Activated CD4-positive, alpha-beta T cell treated with anti-CD3 and anti-CD28 coated beads for 36 hours (primary cell): ENCODE measurements at regions not wholly inside any gene's neighbourhood (a gene's known extent, or its start where the extent isn't known, plus 50 kb on each side); places are given as distances from the start of the nearest gene placed in this dataset.
"Not testable (repeated sequence)": the region's sequence is repeated elsewhere in the genome, so short reads cannot be mapped to it uniquely, and the experiment has no call there.

ENCODE experiments used
- ATAC-seq: fragments of 200-7000 bp; cut with Tn5 transposase; one replicate; pipeline ENCODE4 v1.10.0; 2021; ENCODE audit warnings: mild to moderate bottlenecking, moderate library complexity
- CTCF ChIA-PET: fragments of 350-600 bp; sonication (Branson Sonifier 250); formaldehyde crosslinking; loops from one replicate; lab custom pipeline; 2021; ENCODE audit warnings: antibody characterized with exemption; lab: Charles Lee
- POLR2A ChIA-PET: fragments of 350-600 bp; sonication (Branson Sonifier 250); formaldehyde crosslinking; loops from one replicate; lab custom pipeline; 2021; ENCODE audit warnings: antibody characterized with exemption, inconsistent platforms; lab: Charles Lee
- DNase-seq: peaks from one replicate; pipeline ENCODE4 v3.0.0-alpha.2; 2020
- H3K27ac Mint-ChIP-seq: one replicate; pipeline ENCODE4 v1.8.0; 2021; ENCODE audit warnings: mixed read lengths
- H3K27me3 Mint-ChIP-seq: one replicate; pipeline ENCODE4 v1.8.0; 2021; ENCODE audit warnings: mixed read lengths
- H3K36me3 Mint-ChIP-seq: one replicate; pipeline ENCODE4 v1.8.0; 2021; ENCODE audit warnings: low read depth, mixed read lengths
- H3K4me1 Mint-ChIP-seq: one replicate; pipeline ENCODE4 v1.8.0; 2021; ENCODE audit warnings: mixed read lengths
- H3K4me3 Mint-ChIP-seq: one replicate; pipeline ENCODE4 v1.8.0; 2021; ENCODE audit warnings: mild to moderate bottlenecking, moderate library complexity, mixed read lengths
- H3K9me3 Mint-ChIP-seq: one replicate; pipeline ENCODE4 v1.8.0; 2021; ENCODE audit warnings: low read depth, mixed read lengths
- intact Hi-C, 2 experiments: fragments of 100-400 bp; cut with DNase I in 1 of 2; cut with micrococcal nuclease in 1 of 2; formaldehyde crosslinking; loops; one replicate each; pipeline versions ENCODE4 v1.14.2 to v1.15.1; 2022 to 2024; cut with DNase I, micrococcal nuclease

GRCh38 chr22:48499456-48500425 is 1327.9 kb downstream of the BRD1 start:
- DNase-seq (no peak), ATAC-seq (no peak)
- CTCF ChIA-PET, result no interaction called here
- intact Hi-C loops, result no loop called here
- Mint-ChIP-seq H3K36me3 (no peaks in the 10 kb centered on the region), H3K4me1 (no peaks in the 10 kb centered on the region), H3K9me3 (no peaks in the 10 kb centered on the region), H3K4me3 (no peak overlapping the region), H3K27me3 (peaks cover 6% of the 10 kb centered on the region), H3K27ac (no peak overlapping the region)
- POLR2A ChIA-PET, result no interaction called here

- no peak overlapping the region for H3K4me3 Mint-ChIP-seq
Measured at GRCh38 chr22:48498526-48499331, 1328.9 kb downstream of the BRD1 start.

GRCh38 chr22:48497743-48498520 is 1329.7 kb downstream of the BRD1 start:
- intact Hi-C loops, POLR2A ChIA-PET, H3K27ac Mint-ChIP-seq, H3K4me3 Mint-ChIP-seq, H3K4me1 Mint-ChIP-seq, H3K36me3 Mint-ChIP-seq, H3K9me3 Mint-ChIP-seq, ATAC-seq, CTCF ChIA-PET: not testable (repeated sequence)
- peak; percentile 16 for DNase-seq
- H3K27me3 Mint-ChIP-seq, result peaks cover 15% of the 10 kb centered on the region

More at GRCh38 chr22:48498526-48499331, 1328.9 kb downstream of the BRD1 start:
- DNase-seq (no peak), ATAC-seq (no peak)
- Mint-ChIP-seq H3K4me1 (no peaks in the 10 kb centered on the region), H3K9me3 (no peaks in the 10 kb centered on the region), H3K27me3 (peaks cover 13% of the 10 kb centered on the region), H3K27ac (no peak overlapping the region), H3K36me3 (no peaks in the 10 kb centered on the region)
- CTCF ChIA-PET, result no interaction called here
- POLR2A ChIA-PET, result no interaction called here
- intact Hi-C loops, result no loop called here

- H3K36me3 Mint-ChIP-seq, result no peaks in the 10 kb centered on the region
- POLR2A ChIA-PET, result no interaction called here
- ATAC-seq, result no peak
- intact Hi-C loops, result no loop called here
- no peaks in the 10 kb centered on the region for H3K9me3 Mint-ChIP-seq
- H3K4me1 Mint-ChIP-seq, result no peaks in the 10 kb centered on the region
- no peak for DNase-seq
- no peak overlapping the region for H3K4me3 Mint-ChIP-seq
- no peak overlapping the region for H3K27ac Mint-ChIP-seq
- CTCF ChIA-PET, result no interaction called here
- H3K27me3 Mint-ChIP-seq, result peaks cover 22% of the 10 kb centered on the region
Measured at GRCh38 chr22:48496987-48497650, 1330.6 kb downstream of the BRD1 start.

GRCh38 chr22:48496226-48496845 is 1331.3 kb downstream of the BRD1 start:
- Mint-ChIP-seq H3K27me3 (peaks cover 28% of the 10 kb centered on the region), H3K4me1 (no peaks in the 10 kb centered on the region), H3K27ac (no peak overlapping the region), H3K4me3 (no peak overlapping the region), H3K36me3 (no peaks in the 10 kb centered on the region), H3K9me3 (no peaks in the 10 kb centered on the region)
- intact Hi-C loops, result no loop called here
- no peak for ATAC-seq
- DNase-seq, result no peak
- POLR2A ChIA-PET, result interaction anchor here (0.6 kb wide), 1 partner anchor 31 kb away, joined by 7 read pairs; no protein-coding TSS in a partner anchor
- CTCF ChIA-PET, result no interaction called here

- Mint-ChIP-seq H3K36me3 (no peaks in the 10 kb centered on the region), H3K4me1 (no peaks in the 10 kb centered on the region), H3K27me3 (peaks cover 32% of the 10 kb centered on the region), H3K4me3 (no peak overlapping the region), H3K27ac (no peak overlapping the region), H3K9me3 (no peaks in the 10 kb centered on the region)
- no peak for DNase-seq
- POLR2A ChIA-PET, result no interaction called here
- intact Hi-C loops, result no loop called here
- no peak for ATAC-seq
- CTCF ChIA-PET, result no interaction called here
Measured at GRCh38 chr22:48495751-48496080, 1332.0 kb downstream of the BRD1 start.

GRCh38 chr22:48494968-48495750 is 1332.5 kb downstream of the BRD1 start:
- DNase-seq (no peak), ATAC-seq (no peak)
- Mint-ChIP-seq H3K9me3 (no peaks in the 10 kb centered on the region), H3K27ac (no peak overlapping the region), H3K4me3 (no peak overlapping the region), H3K36me3 (no peaks in the 10 kb centered on the region), H3K4me1 (no peaks in the 10 kb centered on the region), H3K27me3 (peaks cover 36% of the 10 kb centered on the region)
- ChIA-PET POLR2A (no interaction called here), CTCF (no interaction called here)
- intact Hi-C loops, result no loop called here

- Mint-ChIP-seq H3K36me3 (no peaks in the 10 kb centered on the region), H3K4me3 (no peak overlapping the region), H3K9me3 (no peaks in the 10 kb centered on the region), H3K4me1 (no peaks in the 10 kb centered on the region), H3K27ac (no peak overlapping the region), H3K27me3 (peaks cover 36% of the 10 kb centered on the region)
- POLR2A ChIA-PET, result no interaction called here
- intact Hi-C loops, result no loop called here
- DNase-seq, result no peak
- no peak for ATAC-seq
- CTCF ChIA-PET, result no interaction called here
Measured at GRCh38 chr22:48494256-48494967, 1333.3 kb downstream of the BRD1 start.

GRCh38 chr22:48493733-48494132 is 1333.9 kb downstream of the BRD1 start:
- no peaks in the 10 kb centered on the region for H3K9me3 Mint-ChIP-seq
- ChIA-PET CTCF (interaction anchor here (0.7 kb wide), 1 partner anchor 37 kb away, joined by 3 read pairs; no protein-coding TSS in a partner anchor), POLR2A (no interaction called here)

More at GRCh38 chr22:48493733-48494132, 1333.9 kb downstream of the BRD1 start:
- Mint-ChIP-seq H3K27me3 (peaks cover 37% of the 10 kb centered on the region), H3K36me3 (no peaks in the 10 kb centered on the region), H3K4me1 (no peaks in the 10 kb centered on the region), H3K27ac (no peak overlapping the region), H3K4me3 (no peak overlapping the region)
- DNase-seq (no peak), ATAC-seq (no peak)
- intact Hi-C loops, result loop anchor here in 1 of 2 experiments (2.0 kb wide), 1 partner anchor 1279 kb away; no protein-coding TSS in a partner anchor
